Aorta (tissue), 5 donors: ENCODE measurements at regions not wholly inside any gene's neighbourhood (a gene's known extent, or its start where the extent isn't known, plus 50 kb on each side); places are given as distances from the start of the nearest gene placed in this dataset.

Experiments used
- ATAC-seq: fragments of 200-7000 bp; cut with Tn5 transposase; one replicate; pipeline ENCODE4 v1.9.1; 2022; ENCODE audit warnings: moderate library complexity; ENCODE audit not compliant: low FRiP score
- DNase-seq, 2 donors: peaks; one replicate each; pipeline ENCODE4 v3.0.0-alpha.2; 2020
- H3K27ac ChIP-seq, 2 donors: one replicate each; pipeline ENCODE4 v1.5.1; 2013; ENCODE audit warnings: low read length in 2 of 2, mild to moderate bottlenecking in 2 of 2, moderate library complexity in 2 of 2, control low read depth in 1 of 2, inconsistent platforms in 1 of 2, low read depth in 1 of 2
- H3K27me3 ChIP-seq, 2 donors: one replicate each; pipeline ENCODE4 v1.6.1; 2013; ENCODE audit warnings: control low read depth in 1 of 2, low read length in 1 of 2, mild to moderate bottlenecking in 1 of 2, moderate library complexity in 1 of 2; ENCODE audit not compliant: insufficient read depth in 2 of 2, control insufficient read depth in 1 of 2
- H3K36me3 ChIP-seq, 2 donors: one replicate each; pipeline ENCODE4 v1.6.1; 2013; ENCODE audit warnings: control low read depth in 1 of 2, low read length in 1 of 2, mild to moderate bottlenecking in 1 of 2; ENCODE audit not compliant: insufficient read depth in 2 of 2, control insufficient read depth in 1 of 2
- H3K4me1 ChIP-seq, 2 donors: one replicate each; pipeline ENCODE4 v1.6.1; 2013; ENCODE audit warnings: low read length in 2 of 2, control low read depth in 1 of 2, mild to moderate bottlenecking in 1 of 2, moderate library complexity in 1 of 2; ENCODE audit not compliant: insufficient read depth in 2 of 2, control insufficient read depth in 1 of 2
- H3K4me3 ChIP-seq, 2 donors: one replicate each; pipeline ENCODE4 v1.5.1; 2013; ENCODE audit warnings: low read length in 2 of 2, control low read depth in 1 of 2, mild to moderate bottlenecking in 1 of 2
- H3K9me3 ChIP-seq: one replicate; pipeline ENCODE4 v1.6.1; 2013; ENCODE audit warnings: mild to moderate bottlenecking, low read length; ENCODE audit not compliant: control insufficient read depth
- WGBS, 2 donors: extraction: QIAGEN DNeasy Blood & Tissue Kit; methylation state at CpG; one replicate each; pipeline ENCODE4 v1.1.7; 2013; 5-methylcytosine and 5-hydroxymethylcytosine counted together
- intact Hi-C, 2 donors: fragments of 100-400 bp; cut with DNase I; formaldehyde crosslinking; loops; one replicate each; pipeline versions ENCODE4 v1.14.2 to v1.15.0; 2022
- donor health status: healthy with polysubstance abuse.
- donor health status: Bipolar disorder and iron deficiency.
- donor health status: DM: no; HTN: no; CAD: no.
- donor health status: DM: no; HTN: no; CAD: no.
- donor health status: DM: yes; HTN: yes; CAD: no.

DNA sequence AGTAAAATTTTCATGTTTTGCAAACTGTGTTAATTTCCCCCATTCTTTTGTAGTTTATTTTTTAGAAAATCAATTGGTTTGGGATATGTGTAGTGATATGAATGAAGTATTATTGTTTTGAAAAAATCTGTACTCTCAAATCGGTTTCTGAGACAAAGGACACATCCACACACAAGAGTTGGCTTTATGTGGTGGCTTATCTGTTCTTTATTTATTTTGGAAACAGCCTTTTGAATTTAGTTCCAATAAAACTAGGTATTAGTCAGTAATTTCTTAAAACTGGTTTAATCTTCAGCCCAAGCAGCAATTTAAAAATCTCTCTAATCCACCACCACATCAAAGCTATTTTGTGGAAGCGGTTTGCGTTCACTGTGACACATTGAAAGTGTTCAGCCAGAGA, 741.5 kb upstream of the GRM7 start:
- no peaks in the 10 kb centered on the region for H3K36me3 ChIP-seq
- no peaks in the 10 kb centered on the region for H3K9me3 ChIP-seq
- no peak overlapping the region for H3K27ac ChIP-seq
- no peak for DNase-seq
- 65 to 68% methylated on average over 3 of the region's 3 CpGs for WGBS, 2 donors
- H3K27me3 ChIP-seq, result peaks cover 0 to 1% of the 10 kb centered on the region in 2 donors
- no peaks in the 10 kb centered on the region for H3K4me1 ChIP-seq
- no peak for ATAC-seq
- intact Hi-C loops, result no loop called here
- no peak overlapping the region for H3K4me3 ChIP-seq

DNA sequence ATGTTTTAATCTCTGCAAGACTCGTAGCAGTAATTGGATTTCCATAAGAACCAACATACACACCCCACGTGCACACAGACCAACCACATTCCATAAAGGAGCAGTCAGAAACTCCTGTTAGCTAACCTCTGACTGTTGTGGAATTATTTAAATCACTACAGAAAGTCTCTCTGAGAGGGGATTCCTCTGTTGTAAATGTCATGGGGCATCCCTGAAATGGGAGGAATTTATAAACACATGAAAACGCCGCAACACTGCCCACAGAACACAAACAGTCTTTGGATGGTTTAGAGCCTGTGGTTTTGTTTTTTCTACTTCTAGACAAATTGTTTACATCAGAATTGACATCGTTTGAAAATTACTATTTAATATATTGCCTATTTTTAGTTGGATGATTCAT, 740.1 kb upstream of the GRM7 start:
- ATAC-seq (no peak), DNase-seq (no peak)
- Histone ChIP-seq H3K27ac (no peak overlapping the region), H3K9me3 (no peaks in the 10 kb centered on the region), H3K36me3 (no peaks in the 10 kb centered on the region), H3K4me3 (no peak overlapping the region), H3K27me3 (peaks cover 0 to 1% of the 10 kb centered on the region in 2 donors), H3K4me1 (no peaks in the 10 kb centered on the region)
- intact Hi-C loops, result no loop called here
- WGBS, 2 donors, result 30 to 34% methylated on average over 5 of the region's 5 CpGs

DNA sequence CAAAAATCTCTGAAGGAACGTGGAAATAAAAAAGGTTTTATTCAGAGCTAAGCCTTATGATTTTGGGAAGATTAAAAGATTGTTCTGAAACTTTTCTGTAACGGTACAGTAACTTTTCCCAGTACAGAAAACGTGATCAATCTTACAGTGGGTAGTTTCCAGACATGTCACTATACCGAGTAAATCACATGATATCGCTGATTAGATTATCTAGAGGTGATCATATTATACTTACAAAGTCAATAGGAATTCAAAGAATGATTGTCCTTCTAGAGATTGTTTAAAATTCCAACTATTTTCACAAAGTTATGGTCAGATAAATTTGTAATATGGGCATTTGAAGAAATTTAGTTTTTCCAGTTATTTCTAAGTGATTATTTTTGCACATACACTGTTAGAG, 736.0 kb upstream of the GRM7 start:
- Histone ChIP-seq H3K27ac (no peak overlapping the region), H3K4me3 (no peak overlapping the region), H3K9me3 (no peaks in the 10 kb centered on the region), H3K4me1 (no peaks in the 10 kb centered on the region), H3K27me3 (peaks cover 0 to 1% of the 10 kb centered on the region in 2 donors), H3K36me3 (no peaks in the 10 kb centered on the region)
- intact Hi-C loops, result no loop called here
- no peak for DNase-seq
- 28 to 35% methylated on average over 5 of the region's 5 CpGs for WGBS, 2 donors
- ATAC-seq, result no peak

DNA sequence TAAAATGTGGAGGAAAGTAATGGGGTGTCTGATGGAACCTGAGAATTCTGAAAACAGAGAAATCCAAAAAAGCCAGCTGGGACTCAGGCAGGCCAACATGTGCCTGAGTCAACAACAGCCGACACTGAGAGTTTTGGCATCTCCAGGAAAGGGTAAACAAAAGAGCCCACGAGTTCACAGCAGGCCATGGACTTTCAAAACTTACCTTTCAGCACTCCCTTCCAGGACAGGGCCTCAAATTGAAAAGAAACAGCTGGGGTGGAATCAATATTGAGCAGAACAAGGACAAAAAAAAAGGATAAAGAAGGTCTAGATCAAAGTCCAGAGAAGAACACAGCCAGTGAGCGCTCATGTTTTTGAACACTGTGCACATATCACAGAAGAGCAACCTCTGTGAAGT, 735.4 kb upstream of the GRM7 start:
- H3K36me3 ChIP-seq, result no peaks in the 10 kb centered on the region

DNA sequence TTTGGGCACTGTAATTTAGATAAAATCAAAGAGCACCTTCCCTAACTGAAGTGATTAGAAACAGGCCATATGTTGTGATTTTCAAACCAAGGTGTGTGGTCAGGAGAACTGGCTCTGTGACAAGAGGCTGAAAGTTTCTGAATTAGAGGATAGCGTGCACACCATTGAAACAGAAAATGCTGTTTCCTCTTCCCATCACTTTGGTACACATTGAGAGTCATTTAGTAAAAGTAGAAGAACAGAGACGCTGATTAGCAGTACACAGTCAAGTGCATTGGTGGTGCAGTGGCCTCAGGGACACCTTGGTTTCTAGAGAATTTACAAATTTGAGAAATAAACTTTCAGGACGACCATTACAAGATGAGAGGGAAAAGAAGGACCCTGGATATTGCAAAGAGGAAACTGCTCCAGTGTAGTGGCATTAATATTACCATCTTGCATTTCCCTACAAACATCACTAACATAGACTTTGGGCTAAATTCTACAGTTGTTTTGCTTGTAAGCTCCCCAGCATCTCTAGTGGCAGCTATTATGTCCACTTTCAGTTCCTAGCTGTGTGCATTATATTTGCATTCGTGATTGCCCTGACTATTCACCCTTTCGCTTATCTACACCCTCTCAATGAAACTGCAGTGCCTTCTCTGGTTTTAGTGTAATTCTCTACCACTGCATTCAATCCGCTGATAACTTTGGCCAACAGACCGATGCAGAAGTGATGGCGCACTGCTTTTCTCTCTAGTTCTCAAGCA, 728.1 kb upstream of the GRM7 start:
- no peak for ATAC-seq
- no peaks in the 10 kb centered on the region for H3K27me3 ChIP-seq
- intact Hi-C loops, result no loop called here
- no peak overlapping the region for H3K4me3 ChIP-seq
- no peak for DNase-seq
- no peaks in the 10 kb centered on the region for H3K36me3 ChIP-seq
- H3K4me1 ChIP-seq, result no peaks in the 10 kb centered on the region
- 85 to 86% methylated on average over 8 of the region's 8 CpGs for WGBS, 2 donors
- H3K9me3 ChIP-seq, result no peaks in the 10 kb centered on the region
- no peak overlapping the region for H3K27ac ChIP-seq

More for the DNA sequence above, 735.4 kb upstream of the GRM7 start:
- Histone ChIP-seq H3K4me1 (no peaks in the 10 kb centered on the region), H3K27ac (no peak overlapping the region), H3K4me3 (no peak overlapping the region), H3K9me3 (no peaks in the 10 kb centered on the region), H3K27me3 (peaks cover 0 to 1% of the 10 kb centered on the region in 2 donors)
- no peak for ATAC-seq
- no peak for DNase-seq
- 33 to 39% methylated on average over 3 of the region's 3 CpGs for WGBS, 2 donors
- intact Hi-C loops, result no loop called here

DNA sequence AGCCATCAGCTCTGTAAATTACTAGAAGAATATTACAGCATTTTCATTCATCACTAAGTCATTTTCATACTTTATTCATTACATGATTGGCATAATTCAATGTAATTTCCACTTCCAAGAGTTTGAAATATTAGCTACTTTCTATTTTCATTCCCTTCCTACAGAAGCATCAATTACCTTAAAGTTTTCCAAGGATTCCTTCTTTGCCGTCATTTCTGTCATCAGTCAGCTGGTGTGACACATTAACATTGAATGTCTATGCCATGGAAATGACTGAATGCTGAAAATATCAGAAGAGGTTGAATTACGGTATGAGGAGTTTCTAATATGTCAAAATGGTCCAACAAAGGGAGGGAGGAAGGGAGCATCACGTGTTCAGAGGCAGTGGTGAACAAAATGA, 718.2 kb upstream of the GRM7 start:
- no peaks in the 10 kb centered on the region for H3K9me3 ChIP-seq
- intact Hi-C loops, result no loop called here
- WGBS, 2 donors, result 33 to 53% methylated on average over 3 of the region's 3 CpGs
- H3K36me3 ChIP-seq, result no peaks in the 10 kb centered on the region
- H3K4me1 ChIP-seq, result no peaks in the 10 kb centered on the region
- ATAC-seq (no peak), DNase-seq (no peak)
- no peak overlapping the region for H3K4me3 ChIP-seq
- H3K27me3 ChIP-seq, result no peaks in the 10 kb centered on the region
- H3K27ac ChIP-seq, result no peak overlapping the region

DNA sequence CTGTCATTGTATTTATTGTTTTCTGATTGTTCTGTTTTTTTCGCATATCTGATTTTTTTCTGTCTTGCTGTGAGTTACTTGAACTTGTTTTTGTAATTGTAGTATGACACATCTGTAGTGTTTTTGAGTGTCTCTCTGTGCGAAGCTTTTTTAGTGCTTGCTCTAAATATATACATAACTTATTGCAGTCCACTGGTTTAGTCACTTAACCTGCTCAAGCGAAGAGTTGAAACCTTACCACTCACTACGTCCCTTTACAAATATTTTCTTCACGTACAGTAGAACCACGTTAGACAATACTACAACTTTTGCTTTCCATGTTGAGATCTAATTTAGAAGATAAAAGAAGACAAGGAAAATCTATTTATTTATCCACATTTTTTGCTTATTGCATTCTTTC, 713.0 kb upstream of the GRM7 start:
- ATAC-seq (no peak), DNase-seq (no peak)
- intact Hi-C loops, result no loop called here
- Histone ChIP-seq H3K27ac (no peak overlapping the region), H3K4me1 (no peaks in the 10 kb centered on the region), H3K9me3 (no peaks in the 10 kb centered on the region), H3K4me3 (no peak overlapping the region), H3K27me3 (no peaks in the 10 kb centered on the region), H3K36me3 (no peaks in the 10 kb centered on the region)
- 86 to 87% methylated on average over 6 of the region's 6 CpGs for WGBS, 2 donors

DNA sequence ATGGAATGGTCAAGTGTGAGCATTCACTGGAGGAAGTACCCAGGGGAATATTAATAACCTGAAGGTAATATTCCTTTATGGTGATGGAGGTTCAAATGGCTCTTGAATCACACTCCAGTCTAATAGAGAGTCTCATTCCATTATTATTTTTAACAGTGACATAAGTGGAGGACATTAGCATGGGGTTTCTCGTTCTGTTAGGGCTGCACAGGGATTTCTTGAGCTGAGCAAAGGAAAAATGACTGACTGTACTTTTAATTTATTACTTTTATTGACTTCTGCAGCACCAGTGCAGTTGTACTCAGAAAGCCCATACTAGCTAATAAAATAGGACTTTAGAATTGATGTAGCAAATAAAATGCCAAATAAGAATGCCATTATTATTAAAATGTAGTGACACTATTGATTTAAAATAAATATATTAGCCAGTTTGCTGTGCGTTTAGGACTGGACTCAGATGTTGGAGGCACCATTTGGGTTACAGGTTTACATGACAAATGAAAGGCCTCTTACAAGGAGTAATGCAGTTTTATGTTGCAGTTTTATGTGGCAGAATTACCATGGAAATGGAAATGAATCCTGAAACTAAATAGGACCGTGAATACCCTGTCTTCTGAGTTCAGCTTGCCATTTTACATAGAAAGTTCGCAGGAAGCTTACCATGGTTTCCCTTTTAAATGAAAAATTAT, 705.1 kb upstream of the GRM7 start:
- ATAC-seq (no peak), DNase-seq (no peak)

DNA sequence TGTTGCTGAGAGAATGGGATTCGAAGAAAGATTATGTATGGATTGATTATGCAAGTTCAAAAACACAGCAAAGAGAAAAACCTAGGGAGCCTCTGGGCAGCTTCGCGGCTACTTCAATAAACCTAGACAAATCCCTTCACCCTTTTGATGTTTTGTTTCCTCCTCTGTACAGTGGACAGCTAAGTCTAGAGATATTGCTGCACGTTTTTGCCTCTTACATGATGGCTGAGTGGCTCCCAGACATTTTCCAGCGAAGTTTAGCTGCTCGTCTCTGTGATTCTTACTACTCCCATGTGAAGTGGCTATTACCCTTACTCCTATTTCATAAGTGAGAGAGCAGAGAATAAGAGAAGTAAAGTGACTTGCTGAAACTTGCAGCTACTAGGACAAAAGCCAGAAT, 695.0 kb upstream of the GRM7 start:
- Histone ChIP-seq H3K27ac (no peak overlapping the region), H3K27me3 (no peaks in the 10 kb centered on the region), H3K36me3 (no peaks in the 10 kb centered on the region), H3K9me3 (no peaks in the 10 kb centered on the region), H3K4me3 (no peak overlapping the region), H3K4me1 (no peaks in the 10 kb centered on the region)
- DNase-seq (no peak), ATAC-seq (no peak)
- WGBS, 2 donors, result 59 to 64% methylated on average over 6 of the region's 6 CpGs
- intact Hi-C loops, result no loop called here

More for the DNA sequence above, 705.1 kb upstream of the GRM7 start:
- 67% methylated on average over 4 of the region's 4 CpGs for WGBS, 2 donors
- Histone ChIP-seq H3K36me3 (no peaks in the 10 kb centered on the region), H3K9me3 (no peaks in the 10 kb centered on the region), H3K27ac (no peak overlapping the region), H3K4me3 (no peak overlapping the region), H3K27me3 (peaks cover 0 to 4% of the 10 kb centered on the region in 2 donors), H3K4me1 (no peaks in the 10 kb centered on the region)
- intact Hi-C loops, result no loop called here
